Iris pigment epithelial cell (primary cell): ENCODE measurements at regions not wholly inside any gene's neighbourhood (a gene's known extent, or its start where the extent isn't known, plus 50 kb on each side); places are given as distances from the start of the nearest gene placed in this dataset.
"Not testable (repeated sequence)": the region's sequence is repeated elsewhere in the genome, so short reads cannot be mapped to it uniquely, and the experiment has no call there.

Experiments used
- DNase-seq: peaks from one replicate; pipeline ENCODE4 v3.0.0-alpha.2; 2011; ENCODE audit warnings: low read depth

GRCh38 chrX:80929251-80929650, 119.6 kb upstream of the BRWD3 start:
- DNase-seq: no peak

DNA sequence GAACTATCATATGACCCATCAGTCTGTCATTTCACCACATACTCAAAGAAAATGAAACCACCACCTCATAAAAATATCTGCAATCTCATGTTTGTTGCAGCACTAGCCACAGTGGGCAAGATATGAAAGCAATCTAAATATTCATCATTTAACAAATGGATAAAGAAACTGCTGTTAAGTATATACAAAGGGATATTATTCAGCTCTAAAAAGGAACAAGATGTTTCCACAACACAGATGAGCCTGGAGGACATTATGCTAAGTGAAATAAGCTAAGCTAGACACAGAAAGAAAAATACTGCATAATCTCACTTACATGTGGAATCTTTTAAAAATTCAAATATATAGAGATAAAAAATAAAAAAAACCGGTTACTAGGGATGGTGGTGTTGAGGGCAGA, 108.2 kb upstream of the BRWD3 start:
- DNase-seq: no peak

- DNase-seq: not testable (repeated sequence)
Observed at GRCh38 chrX:80912351-80912750, 102.7 kb upstream of the BRWD3 start.

- peak; percentile 8 for DNase-seq
Observed at GRCh38 chrX:80879916-80880315, 70.2 kb upstream of the BRWD3 start.

- DNase-seq: no peak
Observed at GRCh38 chrX:80879143-80879542, 69.5 kb upstream of the BRWD3 start.

GRCh38 chrX:80876877-80877276, 67.2 kb upstream of the BRWD3 start:
- DNase-seq: peak; percentile 46
